ENCODE measurements at regions not wholly inside any gene's neighbourhood (a gene's known extent, or its start where the extent isn't known, plus 50 kb on each side); places are given as distances from the start of the nearest gene placed in this dataset.

DNA sequence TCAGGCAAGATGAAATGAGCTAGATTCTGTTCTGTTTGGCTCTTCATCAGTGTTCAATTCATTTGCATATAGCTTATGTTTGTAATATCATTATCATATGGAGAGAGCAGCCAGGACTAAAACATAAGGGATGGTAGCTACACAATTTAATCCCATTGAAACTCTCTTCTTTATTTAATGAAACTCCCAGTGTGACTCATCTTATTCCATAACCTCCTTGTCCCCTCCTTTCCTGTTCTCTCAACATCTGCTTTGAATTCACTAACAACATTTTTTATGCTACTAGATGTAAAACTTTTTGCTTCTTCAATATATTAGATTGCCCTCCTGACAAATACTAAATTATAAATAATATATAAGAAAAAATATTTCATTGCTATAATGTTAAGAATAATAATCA lies 1823.4 kb downstream of the MAT2B start:
- TF ChIP-seq, protein P1, sequence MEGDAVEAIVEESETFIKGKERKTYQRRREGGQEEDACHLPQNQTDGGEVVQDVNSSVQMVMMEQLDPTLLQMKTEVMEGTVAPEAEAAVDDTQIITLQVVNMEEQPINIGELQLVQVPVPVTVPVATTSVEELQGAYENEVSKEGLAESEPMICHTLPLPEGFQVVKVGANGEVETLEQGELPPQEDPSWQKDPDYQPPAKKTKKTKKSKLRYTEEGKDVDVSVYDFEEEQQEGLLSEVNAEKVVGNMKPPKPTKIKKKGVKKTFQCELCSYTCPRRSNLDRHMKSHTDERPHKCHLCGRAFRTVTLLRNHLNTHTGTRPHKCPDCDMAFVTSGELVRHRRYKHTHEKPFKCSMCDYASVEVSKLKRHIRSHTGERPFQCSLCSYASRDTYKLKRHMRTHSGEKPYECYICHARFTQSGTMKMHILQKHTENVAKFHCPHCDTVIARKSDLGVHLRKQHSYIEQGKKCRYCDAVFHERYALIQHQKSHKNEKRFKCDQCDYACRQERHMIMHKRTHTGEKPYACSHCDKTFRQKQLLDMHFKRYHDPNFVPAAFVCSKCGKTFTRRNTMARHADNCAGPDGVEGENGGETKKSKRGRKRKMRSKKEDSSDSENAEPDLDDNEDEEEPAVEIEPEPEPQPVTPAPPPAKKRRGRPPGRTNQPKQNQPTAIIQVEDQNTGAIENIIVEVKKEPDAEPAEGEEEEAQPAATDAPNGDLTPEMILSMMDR (IDR thresholded peaks at IDR 0.05; ENCODE audit: extremely low read depth in 1 of 2, insufficient read depth in 1 of 2, low read depth in 1 of 2, low read length in 2 of 2) = no peak
- TF ChIP-seq POLR2AphosphoS5 (IDR thresholded peaks at IDR 0.05; ENCODE audit: insufficient read depth, low read depth, low read length) (no peak), EZH2 (IDR thresholded peaks at IDR 0.05; ENCODE audit: borderline replicate concordance, low read depth, low read length, severe bottlenecking) (no peak)

Measured in endothelial cell of umbilical vein (primary cell).